Liver (tissue), 8 donors: ENCODE measurements at regions not wholly inside any gene's neighbourhood (a gene's known extent, or its start where the extent isn't known, plus 50 kb on each side); places are given as distances from the start of the nearest gene placed in this dataset.

Experiments used
- DNase-seq: peaks from one replicate; pipeline ENCODE4 v3.0.0-alpha.2; 2017; ENCODE audit warnings: low spot score
- H3K27ac ChIP-seq, 2 donors: one replicate each; pipeline ENCODE4 v1.7.0; 2013; ENCODE audit warnings: inconsistent platforms in 2 of 2, low read length in 2 of 2, control low read depth in 1 of 2, low read depth in 1 of 2, mild to moderate bottlenecking in 1 of 2
- H3K27me3 ChIP-seq, 4 donors: one replicate each; pipeline versions ENCODE4 v1.6.1 to v1.7.0; 2013; ENCODE audit warnings: low read length in 3 of 4, inconsistent platforms in 1 of 4, mild to moderate bottlenecking in 1 of 4, moderate library complexity in 1 of 4; ENCODE audit not compliant: control insufficient read depth in 4 of 4, insufficient read depth in 4 of 4
- H3K36me3 ChIP-seq, 4 donors: one replicate each; pipeline versions ENCODE4 v1.6.1 to v1.7.0; 2013; ENCODE audit warnings: low read length in 3 of 4, mild to moderate bottlenecking in 3 of 4, low read depth in 1 of 4, moderate library complexity in 1 of 4; ENCODE audit not compliant: control insufficient read depth in 4 of 4, insufficient read depth in 3 of 4
- H3K4me1 ChIP-seq, 4 donors: one replicate each; pipeline versions ENCODE4 v1.6.1 to v1.7.0; 2013; ENCODE audit warnings: low read length in 3 of 4, mild to moderate bottlenecking in 3 of 4, moderate library complexity in 1 of 4; ENCODE audit not compliant: control insufficient read depth in 4 of 4, insufficient read depth in 4 of 4
- H3K4me3 ChIP-seq, 3 donors: one replicate each; pipeline versions ENCODE4 v1.6.1 to v1.7.0; 2013; ENCODE audit warnings: low read length in 3 of 3, control low read depth in 1 of 3, low read depth in 1 of 3, mild to moderate bottlenecking in 1 of 3
- H3K9ac ChIP-seq, 2 donors: one replicate each; pipeline ENCODE4 v1.7.0; 2013; ENCODE audit warnings: low read length in 2 of 2, mild to moderate bottlenecking in 2 of 2, moderate library complexity in 2 of 2, control low read depth in 1 of 2, low read depth in 1 of 2
- H3K9me3 ChIP-seq, 4 donors: one replicate each; pipeline versions ENCODE4 v1.6.1 to v1.7.0; 2013; ENCODE audit warnings: low read length in 3 of 4; ENCODE audit not compliant: control insufficient read depth in 4 of 4
- ATF3 ChIP-seq: IDR thresholded peaks from 2 replicates; pipeline ENCODE4 v1.6.1; 2016; ENCODE audit warnings: antibody characterized with exemption
- CTCF ChIP-seq: fragments of 150-350 bp; IDR thresholded peaks from 2 replicates; pipeline ENCODE4 v1.5.1; 2017; ENCODE audit warnings: improper control_type of control experiment, low read depth, low read length; ENCODE audit not compliant: missing input control
- EGR1 ChIP-seq, 2 donors: IDR thresholded peaks; 2 replicates each; pipeline ENCODE4 v1.6.1; 2016 to 2018; ENCODE audit warnings: antibody characterized with exemption in 2 of 2, low read depth in 2 of 2
- FOXA1 ChIP-seq: IDR thresholded peaks from 2 replicates; pipeline ENCODE4 v1.6.1; 2016; ENCODE audit warnings: antibody characterized with exemption
- GABPA ChIP-seq, 2 donors: IDR thresholded peaks in 1 of 2; conservative IDR thresholded peaks in 1 of 2; 2 replicates each; pipeline ENCODE4 v1.6.1; 2016; ENCODE audit warnings: antibody characterized with exemption in 2 of 2, mild to moderate bottlenecking in 1 of 2, moderate library complexity in 1 of 2
- HNF4A ChIP-seq, 2 donors: conservative IDR thresholded peaks; 2 replicates each; pipeline ENCODE4 v1.6.1; 2016; ENCODE audit warnings: antibody characterized with exemption in 2 of 2, mild to moderate bottlenecking in 2 of 2
- HNF4G ChIP-seq: IDR thresholded peaks from 2 replicates; pipeline ENCODE4 v1.6.1; 2016; ENCODE audit warnings: antibody characterized with exemption
- JUND ChIP-seq, 2 donors: IDR thresholded peaks; 2 replicates each; pipeline ENCODE4 v1.6.1; 2016; ENCODE audit warnings: antibody characterized with exemption in 2 of 2
- MAX ChIP-seq: IDR thresholded peaks from 2 replicates; pipeline ENCODE4 v1.6.1; 2016; ENCODE audit warnings: antibody characterized with exemption
- NR2F2 ChIP-seq: IDR thresholded peaks from 2 replicates; pipeline ENCODE4 v1.6.1; 2016; ENCODE audit warnings: antibody characterized with exemption
- RAD21 ChIP-seq, 2 donors: IDR thresholded peaks; 2 replicates each; pipeline ENCODE4 v1.6.1; 2016; ENCODE audit warnings: antibody characterized with exemption in 2 of 2, mild to moderate bottlenecking in 2 of 2
- REST ChIP-seq: IDR thresholded peaks from 2 replicates; pipeline ENCODE4 v1.6.1; 2016; ENCODE audit warnings: antibody characterized with exemption, mild to moderate bottlenecking
- RXRA ChIP-seq, 2 donors: IDR thresholded peaks; 2 replicates each; pipeline ENCODE4 v1.6.1; 2017 to 2018; ENCODE audit warnings: antibody characterized with exemption in 2 of 2, mild to moderate bottlenecking in 1 of 2
- SP1 ChIP-seq: IDR thresholded peaks from 2 replicates; pipeline ENCODE4 v1.6.1; 2018; ENCODE audit warnings: antibody characterized with exemption, mild to moderate bottlenecking
- TAF1 ChIP-seq: conservative IDR thresholded peaks from 2 replicates; pipeline ENCODE4 v1.6.1; 2016; ENCODE audit warnings: antibody characterized with exemption, mild to moderate bottlenecking
- YY1 ChIP-seq: IDR thresholded peaks from 2 replicates; pipeline ENCODE4 v1.6.1; 2016; ENCODE audit warnings: antibody characterized with exemption, mild to moderate bottlenecking
- ZBTB33 ChIP-seq: IDR thresholded peaks from 2 replicates; pipeline ENCODE4 v1.6.1; 2016; ENCODE audit warnings: antibody characterized with exemption
- WGBS: extraction: QIAGEN DNeasy Blood & Tissue Kit; methylation state at CpG from one replicate; pipeline ENCODE4 v1.1.7; 2013; 5-methylcytosine and 5-hydroxymethylcytosine counted together
- donor health status: healthy.
- donor health status: healthy.
- donor health status: healthy.
- donor health status: healthy.
- donor health status: healthy.

GRCh38 chr14:30209136-30209535, 281.5 kb upstream of the PRKD1 start:
- Histone ChIP-seq H3K36me3 (no peaks in the 10 kb centered on the region), H3K4me3 (no peak overlapping the region), H3K9me3 (no peaks in the 10 kb centered on the region), H3K27ac (no peak overlapping the region), H3K9ac (no peak overlapping the region), H3K27me3 (no peaks in the 10 kb centered on the region), H3K4me1 (no peaks in the 10 kb centered on the region)
- WGBS: 58% methylated on average over 1 of the region's 1 CpG
- no peak for DNase-seq
- TF ChIP-seq RAD21 (IDR thresholded peaks at IDR 0.05) (no peak), NR2F2 (no peak), JUND (IDR thresholded peaks at IDR 0.05) (no peak), YY1 (no peak), REST (no peak), ZBTB33 (no peak), GABPA (IDR thresholded peaks at IDR 0.05 in 1 of 2, conservative IDR thresholded peaks at IDR 0.05 in 1 of 2) (no peak), MAX (no peak), EGR1 (IDR thresholded peaks at IDR 0.05; ENCODE audit: low read depth in 2 of 2) (no peak), RXRA (IDR thresholded peaks at IDR 0.05) (no peak)

GRCh38 chr14:30210630-30211029, 283.0 kb upstream of the PRKD1 start:
- no peaks in the 10 kb centered on the region for H3K36me3 ChIP-seq
- H3K9me3 ChIP-seq: no peaks in the 10 kb centered on the region
- no peak overlapping the region for H3K4me3 ChIP-seq
- TF ChIP-seq JUND (IDR thresholded peaks at IDR 0.05): no peak
- no peak for TF ChIP-seq MAX
- no peak for TF ChIP-seq TAF1
- no peak for TF ChIP-seq EGR1 (IDR thresholded peaks at IDR 0.05; ENCODE audit: low read depth in 2 of 2)
- no peak for TF ChIP-seq SP1
- no peak for TF ChIP-seq YY1
- TF ChIP-seq ZBTB33: no peak
- no peak for TF ChIP-seq GABPA (IDR thresholded peaks at IDR 0.05 in 1 of 2, conservative IDR thresholded peaks at IDR 0.05 in 1 of 2)
- TF ChIP-seq HNF4G: no peak
- no peak for TF ChIP-seq RXRA (IDR thresholded peaks at IDR 0.05)
- no peak for TF ChIP-seq FOXA1
- TF ChIP-seq NR2F2: no peak
- TF ChIP-seq RAD21 (IDR thresholded peaks at IDR 0.05): no peak
- TF ChIP-seq ATF3: no peak
- TF ChIP-seq CTCF: no peak
- no peak for TF ChIP-seq REST
- no peak for TF ChIP-seq HNF4A (conservative IDR thresholded peaks at IDR 0.05)
- H3K9ac ChIP-seq: no peak overlapping the region
- H3K4me1 ChIP-seq: no peaks in the 10 kb centered on the region
- no peak overlapping the region for H3K27ac ChIP-seq
- no peak for DNase-seq
- H3K27me3 ChIP-seq: no peaks in the 10 kb centered on the region
- 84% methylated on average over 4 of the region's 4 CpGs for WGBS
